Inferior parietal cortex (tissue), 1 donor: ENCODE measurements at regions not wholly inside any gene's neighbourhood (a gene's known extent, or its start where the extent isn't known, plus 50 kb on each side); places are given as distances from the start of the nearest gene placed in this dataset.
A peak's percentile ranks its signal among the peaks of the same experiment; 100 is the strongest.

Experiments used
- DNase-seq: peaks from one replicate; pipeline ENCODE4 v3.0.0-alpha.2; 2016; ENCODE audit errors: extremely low spot score

- no peak for DNase-seq
These were observed 125.0 kb upstream of the TLE4 start for GRCh38 chr9:79446523-79447307.

- no peak for DNase-seq
These were observed 124.5 kb upstream of the TLE4 start for GRCh38 chr9:79447308-79447605.

- no peak for DNase-seq
These were observed 124.0 kb upstream of the TLE4 start for GRCh38 chr9:79447762-79448161.

- no peak for DNase-seq
These were observed 119.5 kb upstream of the TLE4 start for GRCh38 chr9:79452265-79452664.

GRCh38 chr9:79461712-79462111 lies 110.1 kb upstream of the TLE4 start:
- DNase-seq, result no peak

- no peak for DNase-seq
These were observed 106.6 kb upstream of the TLE4 start for GRCh38 chr9:79465156-79465555.

GRCh38 chr9:79469164-79469563 lies 102.6 kb upstream of the TLE4 start:
- DNase-seq, result no peak

GRCh38 chr9:79470954-79471353 lies 100.8 kb upstream of the TLE4 start:
- no peak for DNase-seq

- DNase-seq, result peak; percentile 86
These were observed 99.9 kb upstream of the TLE4 start for GRCh38 chr9:79471580-79472543.

GRCh38 chr9:79473704-79474103 lies 98.1 kb upstream of the TLE4 start:
- no peak for DNase-seq

- no peak for DNase-seq
These were observed 94.4 kb upstream of the TLE4 start for GRCh38 chr9:79477241-79477840.

- peak; percentile 77 for DNase-seq
These were observed 93.6 kb upstream of the TLE4 start for GRCh38 chr9:79477955-79478771.

- no peak for DNase-seq
These were observed 91.1 kb upstream of the TLE4 start for GRCh38 chr9:79480639-79481038.

GRCh38 chr9:79481846-79482477 lies 89.8 kb upstream of the TLE4 start:
- DNase-seq, result no peak

GRCh38 chr9:79485258-79485657 lies 86.5 kb upstream of the TLE4 start:
- no peak for DNase-seq

- DNase-seq, result peak; percentile 61
These were observed 82.3 kb upstream of the TLE4 start for GRCh38 chr9:79489261-79490000.

GRCh38 chr9:79490657-79491248 lies 81.0 kb upstream of the TLE4 start:
- DNase-seq, result no peak

GRCh38 chr9:79492092-79493009 lies 79.4 kb upstream of the TLE4 start:
- DNase-seq, result no peak
